Activated naive CD8-positive, alpha-beta T cell (primary cell): ENCODE measurements at regions not wholly inside any gene's neighbourhood (a gene's known extent, or its start where the extent isn't known, plus 50 kb on each side); places are given as distances from the start of the nearest gene placed in this dataset.

Source experiments
- H3K27ac Mint-ChIP-seq: one replicate; pipeline ENCODE4 v1.8.0; 2021; ENCODE audit warnings: mixed read lengths
- H3K27me3 Mint-ChIP-seq: one replicate; pipeline ENCODE4 v1.8.0; 2021; ENCODE audit warnings: mixed read lengths
- H3K36me3 Mint-ChIP-seq: one replicate; pipeline ENCODE4 v1.8.0; 2021; ENCODE audit warnings: mixed read lengths
- H3K4me1 Mint-ChIP-seq: one replicate; pipeline ENCODE4 v1.8.0; 2021; ENCODE audit warnings: low read depth, mixed read lengths
- H3K4me3 Mint-ChIP-seq: one replicate; pipeline ENCODE4 v1.8.0; 2021; ENCODE audit warnings: mild to moderate bottlenecking, mixed read lengths
- H3K9me3 Mint-ChIP-seq: one replicate; pipeline ENCODE4 v1.8.0; 2021; ENCODE audit warnings: low read depth, mixed read lengths

GRCh38 chr4:163747293-163747692 is 252.8 kb downstream of the TMA16 start:
- no peaks in the 10 kb centered on the region for H3K36me3 Mint-ChIP-seq
- H3K9me3 Mint-ChIP-seq, result no peaks in the 10 kb centered on the region
- no peaks in the 10 kb centered on the region for H3K27me3 Mint-ChIP-seq
- H3K4me3 Mint-ChIP-seq, result no peak overlapping the region
- H3K4me1 Mint-ChIP-seq, result no peaks in the 10 kb centered on the region
- no peak overlapping the region for H3K27ac Mint-ChIP-seq

- Mint-ChIP-seq H3K9me3 (no peaks in the 10 kb centered on the region), H3K36me3 (no peaks in the 10 kb centered on the region), H3K4me1 (no peaks in the 10 kb centered on the region), H3K4me3 (no peak overlapping the region), H3K27me3 (no peaks in the 10 kb centered on the region), H3K27ac (no peak overlapping the region)
These were observed 253.4 kb downstream of the TMA16 start for GRCh38 chr4:163747886-163748285.

- no peaks in the 10 kb centered on the region for H3K4me1 Mint-ChIP-seq
- H3K27ac Mint-ChIP-seq, result no peak overlapping the region
- no peak overlapping the region for H3K4me3 Mint-ChIP-seq
- H3K27me3 Mint-ChIP-seq, result no peaks in the 10 kb centered on the region
- no peaks in the 10 kb centered on the region for H3K9me3 Mint-ChIP-seq
- no peaks in the 10 kb centered on the region for H3K36me3 Mint-ChIP-seq
These were observed 254.0 kb downstream of the TMA16 start for GRCh38 chr4:163748449-163748848.

GRCh38 chr4:163755013-163755412 is 260.5 kb downstream of the TMA16 start:
- no peaks in the 10 kb centered on the region for H3K27me3 Mint-ChIP-seq
- H3K27ac Mint-ChIP-seq, result no peak overlapping the region
- peaks cover 2% of the 10 kb centered on the region for H3K4me1 Mint-ChIP-seq
- H3K36me3 Mint-ChIP-seq, result no peaks in the 10 kb centered on the region
- no peaks in the 10 kb centered on the region for H3K9me3 Mint-ChIP-seq
- no peak overlapping the region for H3K4me3 Mint-ChIP-seq

- Mint-ChIP-seq H3K4me3 (no peak overlapping the region), H3K36me3 (no peaks in the 10 kb centered on the region), H3K27me3 (no peaks in the 10 kb centered on the region), H3K9me3 (no peaks in the 10 kb centered on the region), H3K27ac (no peak overlapping the region), H3K4me1 (peaks cover 2% of the 10 kb centered on the region)
These were observed 262.7 kb downstream of the TMA16 start for GRCh38 chr4:163757219-163757618.

GRCh38 chr4:163758032-163758431 is 263.5 kb downstream of the TMA16 start:
- Mint-ChIP-seq H3K9me3 (no peaks in the 10 kb centered on the region), H3K36me3 (no peaks in the 10 kb centered on the region), H3K4me1 (peaks cover 2% of the 10 kb centered on the region), H3K27ac (no peak overlapping the region), H3K27me3 (no peaks in the 10 kb centered on the region), H3K4me3 (no peak overlapping the region)

- Mint-ChIP-seq H3K9me3 (no peaks in the 10 kb centered on the region), H3K4me1 (no peaks in the 10 kb centered on the region), H3K4me3 (no peak overlapping the region), H3K36me3 (no peaks in the 10 kb centered on the region), H3K27me3 (no peaks in the 10 kb centered on the region), H3K27ac (no peak overlapping the region)
These were observed 268.3 kb downstream of the TMA16 start for GRCh38 chr4:163762741-163763140.

GRCh38 chr4:163764569-163764968 is 270.1 kb downstream of the TMA16 start:
- Mint-ChIP-seq H3K36me3 (no peaks in the 10 kb centered on the region), H3K27ac (no peak overlapping the region), H3K4me3 (no peak overlapping the region), H3K27me3 (no peaks in the 10 kb centered on the region), H3K4me1 (no peaks in the 10 kb centered on the region), H3K9me3 (no peaks in the 10 kb centered on the region)

- Mint-ChIP-seq H3K27me3 (no peaks in the 10 kb centered on the region), H3K36me3 (no peaks in the 10 kb centered on the region), H3K27ac (no peak overlapping the region), H3K4me1 (no peaks in the 10 kb centered on the region), H3K4me3 (no peak overlapping the region), H3K9me3 (no peaks in the 10 kb centered on the region)
These were observed 273.5 kb downstream of the TMA16 start for GRCh38 chr4:163768014-163768413.

- Mint-ChIP-seq H3K4me1 (no peaks in the 10 kb centered on the region), H3K36me3 (no peaks in the 10 kb centered on the region), H3K27ac (no peak overlapping the region), H3K27me3 (peaks cover 5% of the 10 kb centered on the region), H3K4me3 (no peak overlapping the region), H3K9me3 (no peaks in the 10 kb centered on the region)
These were observed 277.7 kb downstream of the TMA16 start for GRCh38 chr4:163772238-163772637.

- Mint-ChIP-seq H3K4me3 (no peak overlapping the region), H3K4me1 (no peaks in the 10 kb centered on the region), H3K27me3 (peaks cover 5% of the 10 kb centered on the region), H3K27ac (no peak overlapping the region), H3K36me3 (no peaks in the 10 kb centered on the region), H3K9me3 (peaks cover 1% of the 10 kb centered on the region)
These were observed 279.4 kb downstream of the TMA16 start for GRCh38 chr4:163773940-163774339.

- H3K27ac Mint-ChIP-seq, result no peak overlapping the region
- no peaks in the 10 kb centered on the region for H3K4me1 Mint-ChIP-seq
- H3K9me3 Mint-ChIP-seq, result peaks cover 3% of the 10 kb centered on the region
- H3K4me3 Mint-ChIP-seq, result no peak overlapping the region
- peaks cover 8% of the 10 kb centered on the region for H3K27me3 Mint-ChIP-seq
- H3K36me3 Mint-ChIP-seq, result no peaks in the 10 kb centered on the region
These were observed 282.5 kb downstream of the TMA16 start for GRCh38 chr4:163776957-163777356.

- H3K4me1 Mint-ChIP-seq, result no peaks in the 10 kb centered on the region
- peaks cover 16% of the 10 kb centered on the region for H3K9me3 Mint-ChIP-seq
- H3K27ac Mint-ChIP-seq, result no peak overlapping the region
- H3K36me3 Mint-ChIP-seq, result peaks cover 2% of the 10 kb centered on the region
- H3K27me3 Mint-ChIP-seq, result peaks cover 5% of the 10 kb centered on the region
- H3K4me3 Mint-ChIP-seq, result no peak overlapping the region
These were observed 287.2 kb downstream of the TMA16 start for GRCh38 chr4:163781726-163782125.

GRCh38 chr4:163790231-163790630 is 295.7 kb downstream of the TMA16 start:
- no peaks in the 10 kb centered on the region for H3K4me1 Mint-ChIP-seq
- H3K36me3 Mint-ChIP-seq, result no peaks in the 10 kb centered on the region
- H3K27me3 Mint-ChIP-seq, result peaks cover 4% of the 10 kb centered on the region
- H3K27ac Mint-ChIP-seq, result no peak overlapping the region
- no peak overlapping the region for H3K4me3 Mint-ChIP-seq
- no peaks in the 10 kb centered on the region for H3K9me3 Mint-ChIP-seq

- no peaks in the 10 kb centered on the region for H3K36me3 Mint-ChIP-seq
- H3K27me3 Mint-ChIP-seq, result peaks cover 2% of the 10 kb centered on the region
- H3K9me3 Mint-ChIP-seq, result no peaks in the 10 kb centered on the region
- no peak overlapping the region for H3K4me3 Mint-ChIP-seq
- no peak overlapping the region for H3K27ac Mint-ChIP-seq
- no peaks in the 10 kb centered on the region for H3K4me1 Mint-ChIP-seq
These were observed 301.4 kb downstream of the TMA16 start for GRCh38 chr4:163795885-163796284.

- H3K4me3 Mint-ChIP-seq, result no peak overlapping the region
- no peak overlapping the region for H3K27ac Mint-ChIP-seq
- H3K9me3 Mint-ChIP-seq, result no peaks in the 10 kb centered on the region
- peaks cover 2% of the 10 kb centered on the region for H3K27me3 Mint-ChIP-seq
- H3K4me1 Mint-ChIP-seq, result no peaks in the 10 kb centered on the region
- H3K36me3 Mint-ChIP-seq, result no peaks in the 10 kb centered on the region
These were observed 309.5 kb downstream of the TMA16 start for GRCh38 chr4:163804001-163804400.

GRCh38 chr4:163806653-163807052 is 312.2 kb downstream of the TMA16 start:
- no peaks in the 10 kb centered on the region for H3K9me3 Mint-ChIP-seq
- H3K4me3 Mint-ChIP-seq, result no peak overlapping the region
- no peaks in the 10 kb centered on the region for H3K36me3 Mint-ChIP-seq
- no peaks in the 10 kb centered on the region for H3K4me1 Mint-ChIP-seq
- no peaks in the 10 kb centered on the region for H3K27me3 Mint-ChIP-seq
- no peak overlapping the region for H3K27ac Mint-ChIP-seq
